ENCODE measurements at regions not wholly inside any gene's neighbourhood (a gene's known extent, or its start where the extent isn't known, plus 50 kb on each side); places are given as distances from the start of the nearest gene placed in this dataset.

DNA sequence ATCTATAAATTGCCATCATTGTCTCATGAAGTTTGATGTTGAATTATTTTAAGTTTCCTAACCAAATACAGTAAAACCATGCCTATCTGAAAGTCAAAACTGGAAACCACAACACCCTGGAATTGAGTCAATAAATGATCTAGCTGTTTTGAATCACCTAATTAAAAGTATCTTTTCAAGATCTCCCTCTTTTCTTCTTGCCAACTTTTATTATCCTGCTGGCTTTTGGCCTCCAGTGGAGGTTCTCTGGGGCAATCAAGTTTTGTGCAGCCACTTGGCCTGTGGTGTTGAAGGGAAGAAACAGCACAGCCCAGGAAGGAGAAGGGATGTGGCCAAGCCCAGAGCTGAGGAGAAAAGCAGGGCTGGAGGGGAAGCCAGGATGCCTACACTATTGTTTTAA lies 255.4 kb downstream of the COG6 start:
- TF ChIP-seq POLR2AphosphoS5 (IDR thresholded peaks at IDR 0.05): no peak
- TF ChIP-seq, protein P1, sequence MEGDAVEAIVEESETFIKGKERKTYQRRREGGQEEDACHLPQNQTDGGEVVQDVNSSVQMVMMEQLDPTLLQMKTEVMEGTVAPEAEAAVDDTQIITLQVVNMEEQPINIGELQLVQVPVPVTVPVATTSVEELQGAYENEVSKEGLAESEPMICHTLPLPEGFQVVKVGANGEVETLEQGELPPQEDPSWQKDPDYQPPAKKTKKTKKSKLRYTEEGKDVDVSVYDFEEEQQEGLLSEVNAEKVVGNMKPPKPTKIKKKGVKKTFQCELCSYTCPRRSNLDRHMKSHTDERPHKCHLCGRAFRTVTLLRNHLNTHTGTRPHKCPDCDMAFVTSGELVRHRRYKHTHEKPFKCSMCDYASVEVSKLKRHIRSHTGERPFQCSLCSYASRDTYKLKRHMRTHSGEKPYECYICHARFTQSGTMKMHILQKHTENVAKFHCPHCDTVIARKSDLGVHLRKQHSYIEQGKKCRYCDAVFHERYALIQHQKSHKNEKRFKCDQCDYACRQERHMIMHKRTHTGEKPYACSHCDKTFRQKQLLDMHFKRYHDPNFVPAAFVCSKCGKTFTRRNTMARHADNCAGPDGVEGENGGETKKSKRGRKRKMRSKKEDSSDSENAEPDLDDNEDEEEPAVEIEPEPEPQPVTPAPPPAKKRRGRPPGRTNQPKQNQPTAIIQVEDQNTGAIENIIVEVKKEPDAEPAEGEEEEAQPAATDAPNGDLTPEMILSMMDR (IDR thresholded peaks at IDR 0.05): no peak
